ENCODE measurements at regions not wholly inside any gene's neighbourhood (a gene's known extent, or its start where the extent isn't known, plus 50 kb on each side); places are given as distances from the start of the nearest gene placed in this dataset.
A peak's percentile ranks its signal among the peaks of the same experiment; 100 is the strongest.
"Not testable (repeated sequence)": the region's sequence is repeated elsewhere in the genome, so short reads cannot be mapped to it uniquely, and the experiment has no call there.

GRCh38 chr9:33695299-33695698, 100.1 kb upstream of the PRSS3 start:
- no peak for DNase-seq (ENCODE audit: low read depth)

- DNase-seq (ENCODE audit: low read depth): no peak
Measured at GRCh38 chr9:33695856-33696255, 99.5 kb upstream of the PRSS3 start.

- no peak for DNase-seq (ENCODE audit: low read depth)
Measured at GRCh38 chr9:33697171-33697570, 98.2 kb upstream of the PRSS3 start.

GRCh38 chr9:33698267-33698666, 97.1 kb upstream of the PRSS3 start:
- no peak for DNase-seq (ENCODE audit: low read depth)

- DNase-seq (ENCODE audit: low read depth): not testable (repeated sequence)
Measured at GRCh38 chr9:33700940-33701339, 94.4 kb upstream of the PRSS3 start.

- DNase-seq (ENCODE audit: low read depth): no peak
Measured at GRCh38 chr9:33703430-33704102, 91.8 kb upstream of the PRSS3 start.

- not testable (repeated sequence) for DNase-seq (ENCODE audit: low read depth)
Measured at GRCh38 chr9:33705440-33705839, 89.9 kb upstream of the PRSS3 start.

- no peak for DNase-seq (ENCODE audit: low read depth)
Measured at GRCh38 chr9:33708441-33708840, 86.9 kb upstream of the PRSS3 start.

GRCh38 chr9:33709269-33709668, 86.1 kb upstream of the PRSS3 start:
- DNase-seq (ENCODE audit: low read depth): no peak

GRCh38 chr9:33711418-33711817, 83.9 kb upstream of the PRSS3 start:
- DNase-seq (ENCODE audit: low read depth): not testable (repeated sequence)

GRCh38 chr9:33714989-33715388, 80.4 kb upstream of the PRSS3 start:
- no peak for DNase-seq (ENCODE audit: low read depth)

GRCh38 chr9:33718987-33719386, 76.4 kb upstream of the PRSS3 start:
- DNase-seq (ENCODE audit: low read depth): no peak

GRCh38 chr9:33719581-33720374, 75.6 kb upstream of the PRSS3 start:
- DNase-seq (ENCODE audit: low read depth): no peak

GRCh38 chr9:33721674-33722358, 73.5 kb upstream of the PRSS3 start:
- DNase-seq (ENCODE audit: low read depth): peak; percentile 24

- DNase-seq (ENCODE audit: low read depth): no peak
Measured at GRCh38 chr9:33722359-33722675, 73.0 kb upstream of the PRSS3 start.

- no peak for DNase-seq (ENCODE audit: low read depth)
Measured at GRCh38 chr9:33728613-33729012, 66.7 kb upstream of the PRSS3 start.

GRCh38 chr9:33731142-33731541, 64.2 kb upstream of the PRSS3 start:
- no peak for DNase-seq (ENCODE audit: low read depth)

- no peak for DNase-seq (ENCODE audit: low read depth)
Measured at GRCh38 chr9:33731625-33732024, 63.7 kb upstream of the PRSS3 start.

- not testable (repeated sequence) for DNase-seq (ENCODE audit: low read depth)
Measured at GRCh38 chr9:33734247-33734940, 61.0 kb upstream of the PRSS3 start.

- not testable (repeated sequence) for DNase-seq (ENCODE audit: low read depth)
Measured at GRCh38 chr9:33734941-33735835, 60.2 kb upstream of the PRSS3 start.

GRCh38 chr9:33737811-33738606, 57.4 kb upstream of the PRSS3 start:
- peak; percentile 18 for DNase-seq (ENCODE audit: low read depth)

Measured in non-pigmented ciliary epithelial cell (primary cell).